ENCODE measurements at regions not wholly inside any gene's neighbourhood (a gene's known extent, or its start where the extent isn't known, plus 50 kb on each side); places are given as distances from the start of the nearest gene placed in this dataset.
"Not testable (repeated sequence)": the region's sequence is repeated elsewhere in the genome, so short reads cannot be mapped to it uniquely, and the experiment has no call there.

- no peak overlapping the region for H3K4me3 ChIP-seq (replicated peaks in 1 of 2; ENCODE audit: low read depth in 2 of 2, low read length in 2 of 2)
- TF ChIP-seq CTCF (IDR thresholded peaks at IDR 0.05; ENCODE audit: low read depth, low read length): no peak
- no peak for DNase-seq (ENCODE audit: low read depth in 2 of 2)
These were observed 118.7 kb upstream of the ZBTB40 start for GRCh38 chr1:22332795-22333499.

- DNase-seq (ENCODE audit: low read depth in 2 of 2): no peak
- no peak overlapping the region for H3K4me3 ChIP-seq (replicated peaks in 1 of 2; ENCODE audit: low read depth in 2 of 2, low read length in 2 of 2)
- no peak for TF ChIP-seq CTCF (IDR thresholded peaks at IDR 0.05; ENCODE audit: low read depth, low read length)
These were observed 118.0 kb upstream of the ZBTB40 start for GRCh38 chr1:22333516-22334121.

DNA sequence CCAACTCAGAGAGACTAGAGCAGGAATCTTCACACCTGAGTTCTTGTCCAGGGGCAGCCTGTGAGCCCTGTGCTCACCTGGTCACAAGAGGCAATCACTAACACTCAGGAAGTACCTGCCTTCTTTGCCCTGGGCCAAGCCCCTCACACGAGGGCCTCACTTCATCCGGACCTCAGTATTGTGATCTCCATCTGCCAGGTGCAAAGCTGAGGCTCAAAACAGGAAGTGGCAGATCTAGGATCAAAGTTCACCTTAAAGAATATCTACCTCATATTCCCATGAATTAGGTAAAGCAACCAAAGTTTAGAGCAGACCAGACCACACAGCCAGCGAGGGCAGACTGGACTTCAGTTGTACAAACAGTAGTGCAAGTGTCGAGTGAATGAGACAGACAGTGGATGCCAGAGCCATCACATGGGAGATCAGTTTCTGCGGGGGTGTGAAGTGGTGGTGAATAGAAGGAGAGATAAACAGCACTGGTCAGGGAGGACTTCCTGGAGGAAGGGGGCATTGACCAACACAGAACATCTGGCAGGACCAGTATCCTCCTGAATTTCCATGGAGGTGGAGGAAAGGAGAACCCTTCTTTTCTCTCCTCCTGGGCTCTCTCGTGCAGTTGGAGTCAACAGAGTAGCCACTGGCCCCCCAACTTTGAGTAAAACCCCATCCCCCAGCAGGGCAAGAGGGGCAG lies 116.6 kb upstream of the ZBTB40 start:
- no peak for TF ChIP-seq CTCF (IDR thresholded peaks at IDR 0.05; ENCODE audit: low read depth, low read length)
- no peak for DNase-seq (ENCODE audit: low read depth in 2 of 2)
- no peak overlapping the region for H3K4me3 ChIP-seq (replicated peaks in 1 of 2; ENCODE audit: low read depth in 2 of 2, low read length in 2 of 2)

- not testable (repeated sequence) for H3K4me3 ChIP-seq (replicated peaks in 1 of 2; ENCODE audit: low read depth in 2 of 2, low read length in 2 of 2); DNase-seq (ENCODE audit: low read depth in 2 of 2)
These were observed 115.4 kb upstream of the ZBTB40 start for GRCh38 chr1:22336274-22336673.

DNA sequence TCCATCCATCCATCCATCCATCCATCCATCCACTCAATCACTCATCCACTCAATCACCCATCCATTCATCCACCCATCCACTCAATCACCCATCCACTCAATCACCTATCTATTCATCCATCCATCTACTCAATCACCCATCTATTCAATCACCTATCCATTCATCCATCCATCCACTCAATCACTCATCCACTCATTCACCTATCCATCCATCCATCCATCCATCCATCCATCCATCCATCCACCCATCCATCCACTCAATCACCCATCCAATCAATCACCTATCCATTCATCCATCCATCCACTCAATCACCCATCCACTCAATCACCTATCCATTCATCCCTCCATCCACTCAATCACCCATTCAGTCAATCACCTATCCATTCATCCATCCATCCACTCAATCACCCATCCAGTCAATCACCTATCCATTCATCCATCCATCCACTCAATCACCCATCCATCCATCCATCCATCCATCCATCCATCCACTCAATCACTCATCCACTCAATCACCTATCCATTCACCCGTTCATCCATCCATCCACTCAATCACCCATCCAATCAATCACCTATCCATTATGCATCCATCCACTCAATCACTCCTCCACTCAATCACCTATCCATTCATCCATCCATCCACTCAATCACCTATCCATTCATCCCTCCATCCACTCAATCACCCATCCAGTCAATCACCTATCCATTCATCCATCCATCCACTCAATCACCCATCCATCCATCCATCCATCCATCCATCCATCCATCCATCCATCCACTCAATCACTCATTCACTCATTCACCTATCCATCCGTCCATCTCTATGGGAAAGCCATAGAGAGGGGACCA lies 114.7 kb upstream of the ZBTB40 start:
- not testable (repeated sequence) for H3K4me3 ChIP-seq (replicated peaks in 1 of 2; ENCODE audit: low read depth in 2 of 2, low read length in 2 of 2); DNase-seq (ENCODE audit: low read depth in 2 of 2)

DNA sequence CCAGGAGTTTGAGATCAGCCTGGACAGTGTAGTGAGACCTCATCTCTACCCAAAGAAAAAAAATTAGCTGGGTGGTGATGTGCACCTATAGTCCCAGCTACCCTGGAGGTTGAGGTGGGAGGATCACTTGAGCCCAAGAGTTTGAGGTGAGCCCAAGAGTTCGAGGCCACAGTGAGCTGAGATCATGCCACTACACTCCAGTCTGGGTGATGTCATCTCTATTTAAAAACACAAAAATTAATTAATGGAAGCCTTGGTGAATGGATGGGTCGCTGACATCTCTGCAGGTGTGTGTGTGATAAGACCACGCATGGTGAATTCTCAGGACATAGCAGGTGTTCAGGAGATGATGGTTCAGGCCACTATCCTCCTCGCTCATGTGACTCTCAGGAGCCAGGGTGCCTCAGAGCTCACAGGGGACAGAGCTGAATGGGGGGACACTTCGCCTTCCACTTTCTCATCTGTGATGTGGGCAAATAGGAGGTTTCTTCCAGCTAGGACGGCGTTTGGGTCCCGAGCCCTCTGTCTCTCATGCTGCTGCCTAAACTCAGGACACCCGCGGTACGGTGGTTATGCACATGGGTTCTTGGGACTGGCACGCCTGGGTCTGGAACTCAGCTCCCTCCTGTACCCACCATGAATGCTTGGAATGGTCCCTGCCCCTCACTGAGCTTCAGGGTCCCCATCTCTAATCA lies 113.4 kb upstream of the ZBTB40 start:
- TF ChIP-seq CTCF (IDR thresholded peaks at IDR 0.05; ENCODE audit: low read depth, low read length): no peak
- no peak for DNase-seq (ENCODE audit: low read depth in 2 of 2)
- no peak overlapping the region for H3K4me3 ChIP-seq (replicated peaks in 1 of 2; ENCODE audit: low read depth in 2 of 2, low read length in 2 of 2)

- H3K4me3 ChIP-seq (replicated peaks in 1 of 2; ENCODE audit: low read depth in 2 of 2, low read length in 2 of 2): no peak overlapping the region
- DNase-seq (ENCODE audit: low read depth in 2 of 2): peak in 1 of 2 donors; percentile 21
These were observed 112.4 kb upstream of the ZBTB40 start for GRCh38 chr1:22339237-22339636.

More at GRCh38 chr1:22339237-22339636, 112.4 kb upstream of the ZBTB40 start:
- TF ChIP-seq CTCF (IDR thresholded peaks at IDR 0.05; ENCODE audit: low read depth, low read length): no peak

Data from cardiac fibroblast (primary cell).